ENCODE measurements at regions not wholly inside any gene's neighbourhood (a gene's known extent, or its start where the extent isn't known, plus 50 kb on each side); places are given as distances from the start of the nearest gene placed in this dataset.

- no peak for TF ChIP-seq POLR2AphosphoS5 (IDR thresholded peaks at IDR 0.05; ENCODE audit: borderline replicate concordance, low read depth, low read length)
- no peak for TF ChIP-seq EZH2 (IDR thresholded peaks at IDR 0.05)
- TF ChIP-seq FOXP2 (optimal IDR thresholded peaks at IDR 0.05; ENCODE audit: control extremely low read depth, extremely low read length, insufficient read depth) = no peak
- Histone ChIP-seq H3K9ac (ENCODE audit: insufficient read length) (no peak overlapping the region), H3K9me3 (ENCODE audit: low read depth, low read length) (no peaks in the 10 kb centered on the region), H3K36me3 (ENCODE audit: insufficient read depth, low read length) (no peaks in the 10 kb centered on the region), H3K4me3 (no peak overlapping the region), H3K27ac (no peak overlapping the region)
- DNase-seq (ENCODE audit: low read depth, low spot score) = no peak
Measured at GRCh38 chr9:118929287-118929686, 439.9 kb downstream of the BRINP1 start.

DNA sequence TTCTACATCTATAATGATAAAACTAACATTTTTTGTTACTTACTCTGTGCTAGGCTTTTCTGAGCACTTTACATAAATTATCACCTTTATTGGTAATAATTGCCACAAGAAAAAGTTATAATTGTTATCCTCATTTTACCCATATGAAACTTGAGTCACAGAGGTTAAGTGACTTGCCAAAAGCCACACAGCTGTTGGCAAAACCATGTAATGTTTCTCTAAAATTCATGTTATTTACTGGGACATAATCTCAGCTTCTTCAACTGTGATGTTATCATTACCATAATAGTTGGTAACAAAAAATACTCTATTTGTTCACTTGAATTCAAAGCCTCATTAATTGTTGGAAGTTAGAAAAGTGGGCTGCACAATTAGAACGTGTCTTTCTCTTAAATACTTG, 437.3 kb downstream of the BRINP1 start:
- Histone ChIP-seq H3K27ac (no peak overlapping the region), H3K9me3 (ENCODE audit: low read depth, low read length) (no peaks in the 10 kb centered on the region), H3K36me3 (ENCODE audit: insufficient read depth, low read length) (no peaks in the 10 kb centered on the region), H3K4me3 (no peak overlapping the region), H3K9ac (ENCODE audit: insufficient read length) (no peak overlapping the region)
- TF ChIP-seq POLR2AphosphoS5 (IDR thresholded peaks at IDR 0.05; ENCODE audit: borderline replicate concordance, low read depth, low read length) (no peak), EZH2 (IDR thresholded peaks at IDR 0.05) (no peak), FOXP2 (optimal IDR thresholded peaks at IDR 0.05; ENCODE audit: control extremely low read depth, extremely low read length, insufficient read depth) (no peak)
- no peak for DNase-seq (ENCODE audit: low read depth, low spot score)

GRCh38 chr9:118938581-118938980, 430.7 kb downstream of the BRINP1 start:
- no peak for DNase-seq (ENCODE audit: low read depth, low spot score)
- no peaks in the 10 kb centered on the region for H3K36me3 ChIP-seq (ENCODE audit: insufficient read depth, low read length)
- H3K27ac ChIP-seq = no peak overlapping the region
- no peak overlapping the region for H3K4me3 ChIP-seq
- TF ChIP-seq EZH2 (IDR thresholded peaks at IDR 0.05) (no peak), POLR2AphosphoS5 (IDR thresholded peaks at IDR 0.05; ENCODE audit: borderline replicate concordance, low read depth, low read length) (no peak), FOXP2 (optimal IDR thresholded peaks at IDR 0.05; ENCODE audit: control extremely low read depth, extremely low read length, insufficient read depth) (no peak)
- no peaks in the 10 kb centered on the region for H3K9me3 ChIP-seq (ENCODE audit: low read depth, low read length)
- no peak overlapping the region for H3K9ac ChIP-seq (ENCODE audit: insufficient read length)

DNA sequence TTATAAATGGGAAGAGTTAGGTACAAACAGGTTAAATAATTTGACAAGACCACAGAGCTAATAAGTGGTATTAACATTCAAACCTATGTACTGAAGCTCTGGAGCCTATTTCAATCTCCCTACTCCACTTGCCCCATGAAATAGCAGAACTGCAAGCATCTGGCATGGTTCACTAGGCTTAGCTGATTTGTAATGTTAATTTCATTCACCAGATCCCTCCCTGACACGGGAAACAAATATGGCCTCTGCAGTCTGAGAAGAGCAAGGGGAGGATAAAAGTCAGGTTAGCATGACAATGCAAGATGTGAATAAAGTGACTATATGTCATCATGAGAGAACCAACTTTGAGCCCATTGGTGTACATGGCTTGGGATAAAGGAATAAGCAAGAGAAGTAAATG, 428.8 kb downstream of the BRINP1 start:
- TF ChIP-seq EZH2 (IDR thresholded peaks at IDR 0.05) = no peak
- no peak for TF ChIP-seq POLR2AphosphoS5 (IDR thresholded peaks at IDR 0.05; ENCODE audit: borderline replicate concordance, low read depth, low read length)
- TF ChIP-seq FOXP2 (optimal IDR thresholded peaks at IDR 0.05; ENCODE audit: control extremely low read depth, extremely low read length, insufficient read depth) = no peak
- no peak for DNase-seq (ENCODE audit: low read depth, low spot score)
- Histone ChIP-seq H3K27ac (no peak overlapping the region), H3K36me3 (ENCODE audit: insufficient read depth, low read length) (no peaks in the 10 kb centered on the region), H3K4me3 (no peak overlapping the region), H3K9ac (ENCODE audit: insufficient read length) (no peak overlapping the region), H3K9me3 (ENCODE audit: low read depth, low read length) (no peaks in the 10 kb centered on the region)

GRCh38 chr9:118946669-118947068, 422.6 kb downstream of the BRINP1 start:
- no peak for DNase-seq (ENCODE audit: low read depth, low spot score)
- Histone ChIP-seq H3K4me3 (no peak overlapping the region), H3K9me3 (ENCODE audit: low read depth, low read length) (no peaks in the 10 kb centered on the region), H3K36me3 (ENCODE audit: insufficient read depth, low read length) (no peaks in the 10 kb centered on the region), H3K9ac (ENCODE audit: insufficient read length) (no peak overlapping the region), H3K27ac (no peak overlapping the region)
- no peak for TF ChIP-seq EZH2 (IDR thresholded peaks at IDR 0.05)
- no peak for TF ChIP-seq POLR2AphosphoS5 (IDR thresholded peaks at IDR 0.05; ENCODE audit: borderline replicate concordance, low read depth, low read length)
- TF ChIP-seq FOXP2 (optimal IDR thresholded peaks at IDR 0.05; ENCODE audit: control extremely low read depth, extremely low read length, insufficient read depth) = no peak

DNA sequence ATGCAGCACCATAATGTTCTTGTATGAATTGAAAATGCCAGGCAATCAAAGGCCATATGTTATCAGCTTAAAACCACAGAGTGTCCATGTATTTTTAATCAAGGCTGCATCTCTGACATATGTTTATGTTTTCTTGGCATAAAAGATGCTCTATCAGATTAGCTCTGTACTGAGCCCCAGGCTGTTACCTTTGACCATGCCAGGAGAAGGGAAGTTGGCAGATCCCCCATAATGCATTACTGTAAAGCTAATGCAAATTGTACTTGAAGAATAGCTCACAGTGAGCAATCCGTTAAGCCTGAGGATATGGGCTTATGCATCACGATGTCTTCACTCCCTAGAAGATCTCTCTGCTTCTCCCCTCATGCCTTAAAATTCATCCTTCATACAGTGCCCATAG, 414.4 kb downstream of the BRINP1 start:
- H3K9me3 ChIP-seq (ENCODE audit: low read depth, low read length) = no peaks in the 10 kb centered on the region

DNA sequence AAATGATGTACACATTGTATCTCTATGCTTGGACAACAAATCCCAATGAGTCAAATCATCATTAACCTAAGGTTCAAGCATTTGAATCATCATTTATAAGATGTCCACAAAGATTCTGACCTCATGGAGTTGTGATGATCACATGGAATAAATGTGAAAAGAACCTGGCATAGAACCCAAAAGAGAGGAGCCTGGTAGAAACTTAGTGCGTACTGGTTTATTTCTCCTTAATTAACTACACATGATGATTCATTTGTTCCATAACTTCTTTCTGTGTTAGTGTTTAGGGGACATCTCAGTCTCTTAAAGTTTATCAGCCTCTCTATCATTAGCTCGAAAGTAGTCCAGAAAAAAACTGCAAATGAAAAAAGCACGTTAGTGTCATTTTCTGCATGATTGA, 411.6 kb downstream of the BRINP1 start:
- H3K36me3 ChIP-seq (ENCODE audit: insufficient read depth, low read length) = no peaks in the 10 kb centered on the region
- no peaks in the 10 kb centered on the region for H3K9me3 ChIP-seq (ENCODE audit: low read depth, low read length)
- DNase-seq (ENCODE audit: low read depth, low spot score) = no peak
- H3K9ac ChIP-seq (ENCODE audit: insufficient read length) = no peak overlapping the region
- H3K27ac ChIP-seq = no peak overlapping the region
- H3K4me3 ChIP-seq = no peak overlapping the region
- TF ChIP-seq POLR2AphosphoS5 (IDR thresholded peaks at IDR 0.05; ENCODE audit: borderline replicate concordance, low read depth, low read length) (no peak), FOXP2 (optimal IDR thresholded peaks at IDR 0.05; ENCODE audit: control extremely low read depth, extremely low read length, insufficient read depth) (no peak), EZH2 (IDR thresholded peaks at IDR 0.05) (no peak)

More for the DNA sequence above, 414.4 kb downstream of the BRINP1 start:
- no peak for DNase-seq (ENCODE audit: low read depth, low spot score)
- TF ChIP-seq POLR2AphosphoS5 (IDR thresholded peaks at IDR 0.05; ENCODE audit: borderline replicate concordance, low read depth, low read length) (no peak), FOXP2 (optimal IDR thresholded peaks at IDR 0.05; ENCODE audit: control extremely low read depth, extremely low read length, insufficient read depth) (no peak)
- Histone ChIP-seq H3K36me3 (ENCODE audit: insufficient read depth, low read length) (no peaks in the 10 kb centered on the region), H3K27ac (no peak overlapping the region), H3K9ac (ENCODE audit: insufficient read length) (no peak overlapping the region), H3K4me3 (no peak overlapping the region)

GRCh38 chr9:118959366-118959765, 409.9 kb downstream of the BRINP1 start:
- Histone ChIP-seq H3K9ac (ENCODE audit: insufficient read length) (no peak overlapping the region), H3K36me3 (ENCODE audit: insufficient read depth, low read length) (no peaks in the 10 kb centered on the region), H3K9me3 (ENCODE audit: low read depth, low read length) (no peaks in the 10 kb centered on the region), H3K27ac (no peak overlapping the region), H3K4me3 (no peak overlapping the region)
- no peak for DNase-seq (ENCODE audit: low read depth, low spot score)
- TF ChIP-seq POLR2AphosphoS5 (IDR thresholded peaks at IDR 0.05; ENCODE audit: borderline replicate concordance, low read depth, low read length) (no peak), EZH2 (IDR thresholded peaks at IDR 0.05) (no peak), FOXP2 (optimal IDR thresholded peaks at IDR 0.05; ENCODE audit: control extremely low read depth, extremely low read length, insufficient read depth) (no peak)

- Histone ChIP-seq H3K9me3 (ENCODE audit: low read depth, low read length) (no peaks in the 10 kb centered on the region), H3K27ac (no peak overlapping the region), H3K36me3 (ENCODE audit: insufficient read depth, low read length) (no peaks in the 10 kb centered on the region), H3K4me3 (no peak overlapping the region), H3K9ac (ENCODE audit: insufficient read length) (no peak overlapping the region)
- TF ChIP-seq POLR2AphosphoS5 (IDR thresholded peaks at IDR 0.05; ENCODE audit: borderline replicate concordance, low read depth, low read length) = no peak
- no peak for TF ChIP-seq FOXP2 (optimal IDR thresholded peaks at IDR 0.05; ENCODE audit: control extremely low read depth, extremely low read length, insufficient read depth)
- TF ChIP-seq EZH2 (IDR thresholded peaks at IDR 0.05) = no peak
- no peak for DNase-seq (ENCODE audit: low read depth, low spot score)
Measured at GRCh38 chr9:118961857-118962256, 407.4 kb downstream of the BRINP1 start.

Data from SK-N-MC (cell line).